Right lobe of liver (tissue), 4 donors: ENCODE measurements at regions not wholly inside any gene's neighbourhood (a gene's known extent, or its start where the extent isn't known, plus 50 kb on each side); places are given as distances from the start of the nearest gene placed in this dataset.

Source experiments
- CTCF ChIP-seq, 4 donors: fragments of 200-600 bp in 3 of 4; fragments of 450-650 bp in 1 of 4; IDR thresholded peaks; one replicate each; pipeline versions ENCODE4 v1.5.1 to v1.8.0; 2016 to 2022; ENCODE audit warnings: antibody characterized with exemption in 4 of 4, mild to moderate bottlenecking in 2 of 4
- POLR2A ChIP-seq: fragments of 450-650 bp; IDR thresholded peaks from one replicate; pipeline ENCODE4 v1.6.1; 2017; ENCODE audit warnings: antibody characterized with exemption, mild to moderate bottlenecking
- donor health status: DM: no; HTN: no; CAD: no.
- donor health status: DM: no; HTN: no; CAD: no.
- donor health status: DM: no; HTN: yes; CAD: no.

DNA sequence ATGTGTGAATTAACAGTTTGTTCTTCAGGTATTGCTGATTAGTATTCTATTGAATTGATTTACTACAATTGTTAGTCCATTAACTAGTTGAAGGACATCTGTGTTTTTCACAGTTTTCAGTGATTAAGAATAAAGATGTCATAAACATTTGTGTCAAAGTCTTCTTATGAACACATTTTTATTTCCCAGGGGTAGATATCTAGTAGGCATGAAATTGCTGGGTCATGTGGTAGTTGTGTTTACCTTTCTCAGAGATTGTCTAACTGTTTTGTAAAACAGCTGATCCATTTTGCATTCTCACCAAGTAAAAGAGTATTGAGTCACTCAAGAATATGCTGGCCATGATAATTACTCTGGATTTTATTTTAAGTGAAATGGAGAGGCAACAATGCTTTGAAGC is 1145.3 kb downstream of the FSCB start:
- TF ChIP-seq CTCF (IDR thresholded peaks at IDR 0.05) (no peak), POLR2A (no peak)
